HG03342 (cell line): ENCODE measurements at regions not wholly inside any gene's neighbourhood (a gene's known extent, or its start where the extent isn't known, plus 50 kb on each side); places are given as distances from the start of the nearest gene placed in this dataset.
"Not testable (repeated sequence)": the region's sequence is repeated elsewhere in the genome, so short reads cannot be mapped to it uniquely, and the experiment has no call there.

Experiments used
- ATAC-seq: cut with Tn5 transposase; IDR thresholded peaks from one replicate; pipeline ENCODE4 v1.9.1; 2021; ENCODE audit warnings: mild to moderate bottlenecking, moderate library complexity; ENCODE audit not compliant: unreplicated experiment

DNA sequence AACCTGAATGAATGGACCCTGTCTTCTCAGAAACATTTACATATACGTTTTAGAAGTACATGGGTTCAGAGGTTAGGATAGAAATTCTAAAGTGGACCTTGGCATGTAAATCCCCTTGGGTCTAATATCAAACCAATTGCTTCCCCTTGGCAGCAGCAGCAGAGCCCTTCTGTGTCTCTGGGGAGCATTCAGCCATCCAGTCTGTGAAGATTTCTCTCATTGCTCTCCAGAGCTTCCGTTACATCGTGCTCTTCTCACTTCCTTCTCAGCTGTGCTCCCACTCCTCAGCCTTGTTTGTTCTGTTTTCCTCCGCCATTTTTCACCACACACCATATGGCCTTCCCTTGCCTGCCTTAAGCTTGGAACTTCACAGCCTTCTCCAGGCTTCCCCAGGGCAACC lies 61.5 kb upstream of the ATP1B1 start:
- ATAC-seq = peak; percentile 46

DNA sequence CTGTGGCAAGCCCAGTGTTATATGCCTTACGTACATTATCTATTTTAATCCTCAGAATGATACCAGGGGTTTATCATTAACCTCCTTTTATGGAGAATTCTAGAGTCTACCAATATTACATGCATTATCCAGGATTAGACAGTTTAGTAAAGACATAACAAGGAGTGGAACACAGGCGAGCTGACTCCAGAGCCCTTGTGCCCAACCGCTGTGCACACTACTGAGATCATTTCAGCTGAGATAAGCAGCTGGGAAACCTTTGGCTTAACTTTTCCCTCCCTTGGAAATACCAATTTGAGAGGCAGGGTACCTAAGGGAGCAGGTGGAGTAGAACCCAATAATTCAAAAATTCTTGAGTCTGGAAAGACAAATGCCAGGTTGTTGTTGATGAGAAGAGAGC lies 59.8 kb upstream of the ATP1B1 start:
- no peak for ATAC-seq

DNA sequence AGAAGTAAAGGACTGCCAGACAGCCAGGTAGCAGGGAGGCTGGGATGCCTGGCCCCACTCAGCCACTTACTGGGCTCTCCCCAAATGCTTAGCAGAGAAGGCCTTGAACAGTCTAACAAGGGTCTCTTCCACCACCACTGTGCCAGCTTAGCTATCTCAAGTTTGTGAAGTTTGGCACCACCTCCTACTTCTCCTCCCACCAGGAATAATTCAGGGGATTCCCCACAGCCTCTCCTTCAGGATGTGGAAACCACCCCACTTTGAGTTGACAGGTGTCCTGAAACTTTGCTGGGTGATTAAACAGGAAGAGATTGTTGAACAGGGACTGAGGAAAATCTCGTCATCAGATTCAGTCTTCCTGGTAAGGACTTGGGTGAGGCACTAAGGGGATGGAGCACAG lies 59.4 kb upstream of the ATP1B1 start:
- ATAC-seq = no peak

DNA sequence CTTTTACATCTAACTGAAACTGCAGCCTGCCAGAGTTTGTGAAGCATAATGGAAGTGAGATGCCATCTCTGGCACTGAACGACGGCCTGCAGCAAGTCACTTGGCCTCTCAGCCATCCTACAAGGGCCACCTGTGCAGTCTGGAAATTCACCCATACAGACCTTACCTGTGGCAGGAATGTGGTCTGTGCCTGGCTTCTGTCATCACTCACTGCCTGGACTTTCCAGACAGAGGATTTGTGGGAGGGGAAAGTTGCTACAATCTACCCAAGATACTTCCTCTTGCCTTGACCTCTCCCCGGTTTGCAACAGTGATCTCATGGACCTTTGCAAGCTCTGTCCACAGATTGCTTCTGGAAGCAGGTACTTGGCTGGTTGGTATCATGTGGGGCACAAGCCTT lies 58.4 kb upstream of the ATP1B1 start:
- no peak for ATAC-seq

DNA sequence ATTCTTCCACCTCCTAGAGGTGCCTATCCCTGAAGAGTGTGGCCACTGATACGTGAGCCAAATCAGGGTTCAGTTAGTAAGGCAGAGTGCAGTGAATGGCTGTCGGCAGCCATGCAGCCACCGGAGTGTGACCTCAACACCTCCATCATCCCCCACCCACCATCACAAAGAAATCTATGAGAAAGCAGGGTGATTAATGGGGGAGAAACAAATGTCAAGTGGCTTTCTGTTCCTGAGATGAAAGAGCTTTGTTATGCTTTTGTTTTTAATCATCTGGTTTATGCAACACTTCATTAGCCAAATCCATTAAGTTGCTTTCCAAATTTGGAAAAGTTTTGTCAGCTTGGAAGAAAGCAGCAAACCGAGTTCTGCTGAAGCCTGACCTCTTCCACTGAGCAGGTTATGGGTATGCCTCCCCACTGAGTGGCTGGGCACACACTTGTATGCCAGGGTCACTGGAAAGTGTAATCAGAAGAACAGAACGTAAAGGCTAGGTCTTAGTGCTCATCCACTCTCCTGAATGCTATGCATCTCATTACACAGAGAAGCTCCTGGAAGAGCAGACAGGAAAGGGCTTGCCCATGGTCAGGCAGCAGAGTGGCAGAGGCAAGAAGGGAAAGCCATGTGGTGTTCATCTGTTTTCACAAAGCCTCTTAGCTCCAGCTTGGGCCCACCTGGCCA lies 57.1 kb upstream of the ATP1B1 start:
- no peak for ATAC-seq

DNA sequence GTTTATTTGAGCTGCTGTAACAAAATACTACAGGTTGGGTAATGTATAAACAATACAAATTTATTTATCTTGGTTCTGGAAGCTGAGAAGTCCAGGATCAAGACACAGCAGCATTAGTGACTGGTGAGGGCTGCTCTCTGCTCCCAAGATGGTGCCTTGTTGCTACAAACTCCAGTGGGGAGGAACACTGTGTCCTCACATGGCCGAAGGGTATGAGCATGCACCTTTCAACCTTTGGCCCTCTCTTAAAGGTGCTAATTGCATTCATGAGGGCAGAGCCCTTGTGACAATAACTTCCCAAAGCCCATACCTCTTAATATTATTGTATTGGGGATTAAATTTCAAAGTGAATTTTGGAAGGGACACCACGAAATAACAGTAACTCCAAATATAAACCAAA lies 55.3 kb upstream of the ATP1B1 start:
- ATAC-seq = no peak

DNA sequence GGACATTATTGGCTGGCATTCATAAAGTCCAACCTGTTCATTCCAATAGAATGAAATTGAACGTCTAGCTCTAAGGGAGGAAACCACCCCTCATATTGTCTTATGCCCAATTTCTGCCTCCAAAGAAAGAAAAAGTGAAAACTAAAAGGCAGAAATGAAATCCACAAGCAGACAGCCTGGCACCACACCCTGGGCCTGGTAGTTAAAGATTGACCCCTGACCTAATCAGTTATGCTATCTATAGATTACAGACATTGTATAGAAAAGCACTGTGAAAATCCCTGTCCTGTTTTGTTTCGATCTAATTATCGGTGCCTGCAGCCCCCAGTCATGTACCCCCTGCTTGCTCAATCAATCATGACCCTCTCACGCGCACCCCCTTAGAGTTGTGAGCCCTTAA lies 54.3 kb upstream of the ATP1B1 start:
- not testable (repeated sequence) for ATAC-seq

DNA sequence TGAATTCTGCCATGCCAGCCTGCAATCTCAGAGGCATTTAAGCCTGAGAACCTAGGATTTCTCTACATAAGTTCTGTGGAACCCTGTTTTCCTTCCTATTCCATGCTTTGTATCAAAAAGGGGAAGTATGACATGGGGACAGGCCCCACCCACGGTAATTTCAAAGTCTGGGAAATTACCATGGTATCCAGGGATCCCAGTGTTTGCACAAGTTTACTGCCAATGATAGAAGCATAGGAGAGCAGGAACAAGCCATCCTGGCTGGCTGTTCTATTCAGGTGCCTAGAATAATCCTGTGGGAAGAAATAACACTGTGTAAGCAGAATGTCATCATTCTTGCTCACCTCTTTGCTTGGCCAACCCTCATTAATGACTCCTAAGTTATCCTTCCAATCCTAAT lies 53.8 kb upstream of the ATP1B1 start:
- ATAC-seq = no peak

DNA sequence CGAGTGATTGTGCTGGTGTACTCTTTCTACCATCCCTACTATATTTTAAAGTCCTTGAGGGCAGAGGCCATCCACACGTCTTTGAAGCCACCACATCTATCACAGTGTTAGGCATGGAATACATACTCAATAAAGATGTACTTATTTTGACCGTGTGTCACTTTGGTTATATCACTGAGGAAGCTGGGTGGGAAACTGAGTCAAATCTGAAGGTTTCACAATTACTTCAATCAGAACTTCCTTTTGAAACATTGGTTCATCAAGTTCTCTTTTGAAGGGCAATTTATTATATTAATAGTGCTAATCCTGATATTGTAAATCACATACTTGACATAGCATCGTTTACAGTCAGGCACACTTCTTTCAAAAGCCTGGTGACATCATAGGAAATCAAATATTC lies 53.3 kb upstream of the ATP1B1 start:
- no peak for ATAC-seq
